ENCODE measurements at regions not wholly inside any gene's neighbourhood (a gene's known extent, or its start where the extent isn't known, plus 50 kb on each side); places are given as distances from the start of the nearest gene placed in this dataset.

DNA sequence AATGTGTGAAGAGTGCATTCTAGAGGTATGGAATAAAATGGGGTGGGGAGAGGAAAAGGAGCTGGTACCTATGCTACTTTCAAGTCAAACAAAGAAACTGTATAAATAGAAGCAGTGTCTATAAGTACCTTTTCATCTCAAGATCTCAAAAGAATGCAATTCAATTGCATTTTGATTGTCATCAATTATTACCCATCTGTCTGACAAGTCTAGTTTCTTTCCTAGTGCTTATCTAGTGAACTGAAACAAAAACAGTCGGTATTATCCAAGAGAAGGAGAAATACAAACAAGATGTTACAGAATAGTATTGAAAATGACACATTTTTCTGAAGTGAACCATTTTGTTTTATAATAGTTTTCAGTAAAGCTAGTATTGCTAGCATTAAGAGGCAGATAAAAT, 754.5 kb upstream of the LRRN3 start:
- DNase-seq: no peak

DNA sequence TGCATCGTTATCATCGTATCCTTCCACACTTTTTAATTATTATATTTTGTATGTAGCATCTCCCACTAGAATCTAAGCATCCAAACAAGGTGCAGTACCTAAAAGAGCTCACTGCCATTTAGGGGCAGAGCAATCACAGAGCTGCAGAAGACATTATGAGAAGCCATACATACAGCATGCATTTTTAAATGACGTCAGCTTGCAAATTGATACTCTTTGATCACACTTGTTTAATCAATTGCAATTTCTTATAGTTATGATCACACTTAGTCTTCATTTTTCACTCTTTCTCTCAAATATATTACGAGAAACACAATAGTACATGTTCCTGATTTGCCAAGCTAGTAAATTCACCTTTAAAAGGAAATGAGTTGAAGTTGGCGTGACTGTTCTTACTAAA, 753.3 kb upstream of the LRRN3 start:
- no peak for DNase-seq

DNA sequence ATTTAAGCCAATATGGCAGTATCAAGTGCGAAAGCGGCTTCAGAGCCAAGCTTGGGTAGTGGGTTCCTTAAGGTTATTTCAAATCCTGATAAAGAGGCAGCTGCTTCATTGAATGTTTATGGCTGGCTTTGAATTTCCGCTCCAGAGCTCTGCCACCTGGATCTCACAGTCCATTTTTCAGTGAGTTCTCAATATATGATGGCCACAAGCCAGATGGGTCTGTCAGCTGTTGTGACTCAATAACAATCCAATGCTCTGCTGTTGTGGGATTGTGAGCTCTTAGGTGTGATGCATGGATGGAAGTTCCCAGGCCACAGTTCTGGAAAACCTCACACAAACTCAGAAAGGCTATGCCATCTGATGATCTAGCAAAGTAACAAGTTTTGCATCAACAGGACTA, 743.8 kb upstream of the LRRN3 start:
- DNase-seq: no peak

DNA sequence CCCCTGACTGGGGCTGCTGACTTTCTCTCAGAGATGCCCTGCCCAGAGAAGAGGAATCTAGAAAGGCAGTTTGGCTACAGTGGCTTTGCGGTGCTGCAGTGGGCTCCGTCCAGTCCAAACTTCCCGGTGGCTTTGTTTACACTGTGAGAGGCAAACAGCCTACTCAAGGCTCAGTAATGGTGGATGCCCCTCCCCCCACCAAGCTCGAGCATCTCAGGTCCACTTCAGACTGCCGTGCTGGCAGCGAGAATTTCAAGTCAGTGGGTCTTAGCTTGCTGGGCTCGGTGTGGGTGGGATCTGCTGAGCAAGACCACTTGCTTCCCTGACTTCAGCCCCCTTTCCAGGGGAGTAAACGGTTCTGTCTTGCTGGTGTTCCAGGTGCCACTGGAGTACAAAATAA, 734.5 kb upstream of the LRRN3 start:
- no peak for DNase-seq

DNA sequence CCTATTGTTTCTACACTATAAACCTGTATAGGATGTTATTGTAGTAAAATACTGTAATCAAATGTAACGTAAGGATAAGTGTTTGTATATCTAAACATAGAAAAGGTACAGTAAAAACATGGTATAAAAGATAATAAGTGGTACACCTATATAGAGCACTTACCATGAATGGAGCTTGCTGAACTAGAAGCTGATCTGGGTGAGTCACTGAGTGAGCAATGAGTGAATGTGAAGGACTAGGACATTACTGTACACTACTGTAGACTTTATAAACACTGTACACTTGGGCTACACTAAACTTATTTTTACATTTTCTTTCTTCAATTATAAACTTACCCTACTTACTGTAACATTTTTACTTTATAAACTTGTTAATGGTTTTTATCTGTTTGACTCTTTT, 732.9 kb upstream of the LRRN3 start:
- no peak for DNase-seq

DNA sequence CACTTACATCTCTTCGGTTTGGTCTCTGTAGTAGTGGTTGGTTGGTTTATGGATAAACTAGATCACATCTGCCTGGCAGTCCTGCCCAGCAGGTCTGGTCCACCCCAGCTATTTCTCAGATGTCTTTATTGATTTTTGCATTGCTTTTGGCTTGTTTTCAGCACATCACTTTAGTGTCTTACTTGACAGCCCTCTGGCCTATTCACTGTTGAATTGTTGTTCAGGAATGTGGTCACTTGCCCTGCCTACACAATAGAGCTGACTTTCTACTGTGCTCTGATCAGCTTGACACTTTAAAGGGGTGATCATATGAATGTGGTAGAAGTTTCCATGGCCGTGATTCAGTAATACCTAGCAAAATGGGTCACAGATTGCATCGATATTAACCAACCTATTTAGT, 719.2 kb upstream of the LRRN3 start:
- DNase-seq: no peak

DNA sequence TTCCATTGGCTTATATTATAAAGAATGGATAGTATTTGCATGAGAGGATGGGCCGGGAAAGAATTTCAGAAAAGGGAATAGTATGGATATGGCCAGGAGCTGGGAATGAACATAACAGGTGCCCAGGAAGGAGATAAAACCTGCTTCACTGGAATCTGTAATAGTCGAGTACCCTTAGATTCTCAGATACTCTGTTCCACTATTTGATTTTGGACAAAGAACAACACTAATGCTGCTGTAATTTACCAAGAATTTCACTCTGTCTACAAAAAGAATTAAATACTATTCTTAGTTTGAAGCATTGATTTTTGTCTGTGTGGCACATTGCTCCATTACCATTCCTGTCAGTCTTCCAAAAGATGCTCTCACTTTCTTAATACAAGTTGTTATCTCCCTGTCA, 718.2 kb upstream of the LRRN3 start:
- DNase-seq: no peak

DNA sequence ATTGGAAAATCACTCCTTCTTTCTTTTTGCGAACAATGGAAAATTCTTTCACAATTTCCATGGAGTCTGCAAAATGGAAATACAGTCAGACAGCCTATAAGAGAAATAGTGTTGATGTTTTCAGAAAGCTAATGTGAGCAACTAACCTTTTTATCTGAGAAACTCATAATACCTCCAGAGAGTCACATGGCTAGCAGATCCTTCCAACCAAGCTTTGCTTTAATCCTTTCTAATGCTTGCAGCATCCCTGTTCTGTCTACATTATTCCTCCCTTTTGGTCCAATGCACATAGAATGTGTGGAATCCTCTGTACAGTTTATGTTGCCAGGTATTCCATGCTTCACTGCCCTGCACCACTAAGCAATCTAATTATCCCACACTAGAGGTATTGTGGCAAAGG, 717.5 kb upstream of the LRRN3 start:
- DNase-seq: no peak

DNA sequence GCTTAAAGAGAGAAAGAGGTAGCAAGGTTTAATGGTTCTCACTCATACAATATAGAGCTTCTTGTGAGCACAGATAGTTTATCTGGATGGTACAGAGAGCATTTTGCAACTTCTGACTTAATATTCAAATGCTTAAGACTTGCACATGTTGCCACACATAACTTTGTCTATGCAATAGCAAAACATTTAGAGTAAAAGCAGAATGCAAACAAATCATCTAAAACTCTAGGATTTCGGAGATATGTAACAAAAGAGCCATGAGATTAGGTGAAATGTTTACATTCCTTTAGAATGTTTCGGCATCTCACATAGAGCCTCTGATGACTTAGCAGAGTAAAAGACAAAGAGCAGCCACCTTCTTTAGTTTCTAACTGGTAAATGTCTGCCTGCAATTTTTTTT, 717.1 kb upstream of the LRRN3 start:
- no peak for DNase-seq

DNA sequence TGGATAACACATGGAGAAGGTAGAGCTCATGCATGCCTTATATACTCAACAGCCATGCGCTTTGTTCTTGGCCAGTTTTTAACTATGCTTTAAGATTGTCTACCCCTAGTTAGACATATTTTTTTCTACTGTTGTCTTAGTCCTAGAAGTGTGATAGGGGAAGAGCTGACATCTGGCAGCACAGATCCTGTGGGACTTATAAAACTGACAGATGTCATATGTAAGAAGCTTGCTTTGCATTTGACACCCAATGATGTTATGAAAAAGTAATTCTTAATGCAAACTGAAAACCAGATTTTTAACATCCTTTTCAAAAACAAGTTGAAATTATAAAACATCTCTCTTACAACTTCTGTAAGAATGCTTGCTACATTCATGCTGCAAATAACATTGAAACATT, 715.9 kb upstream of the LRRN3 start:
- no peak for DNase-seq

DNA sequence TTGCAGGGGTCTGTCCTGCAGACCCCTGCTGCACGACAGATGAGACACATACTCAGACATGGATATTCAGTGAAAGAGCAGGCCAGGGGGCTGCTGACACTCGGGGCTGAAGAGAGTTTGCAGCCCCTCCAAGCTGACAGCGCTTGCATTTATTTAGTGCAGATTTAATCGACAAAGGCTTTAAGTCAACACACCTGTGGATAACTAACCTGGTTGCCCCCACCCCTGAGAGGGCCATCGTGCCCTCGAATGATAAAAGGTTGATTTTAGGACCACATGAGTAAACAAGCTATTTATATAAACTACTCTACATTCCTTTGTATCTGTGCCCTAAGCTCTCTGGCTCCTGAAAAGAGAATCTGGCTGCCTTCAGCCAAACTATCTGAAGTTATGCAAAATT, 708.2 kb upstream of the LRRN3 start:
- no peak for DNase-seq

DNA sequence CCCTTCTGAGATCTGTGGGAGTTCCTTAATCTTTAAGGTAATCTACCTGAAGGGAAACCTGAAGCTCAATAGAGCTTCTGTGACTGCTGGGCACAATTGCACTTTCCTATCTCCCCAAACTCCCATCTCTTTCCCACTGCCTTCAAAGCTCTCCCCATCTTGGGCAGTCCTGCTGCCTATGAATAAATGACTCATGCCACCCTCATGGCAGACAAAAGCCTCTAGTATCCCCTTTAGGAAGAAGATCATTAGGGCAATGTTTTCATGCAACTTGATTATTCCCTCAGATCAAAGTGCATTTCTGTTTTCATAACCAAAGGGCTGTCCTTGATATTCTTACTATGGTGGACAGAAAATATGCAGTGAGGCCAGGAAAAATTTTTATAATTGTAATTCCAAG, 704.9 kb upstream of the LRRN3 start:
- DNase-seq: no peak

DNA sequence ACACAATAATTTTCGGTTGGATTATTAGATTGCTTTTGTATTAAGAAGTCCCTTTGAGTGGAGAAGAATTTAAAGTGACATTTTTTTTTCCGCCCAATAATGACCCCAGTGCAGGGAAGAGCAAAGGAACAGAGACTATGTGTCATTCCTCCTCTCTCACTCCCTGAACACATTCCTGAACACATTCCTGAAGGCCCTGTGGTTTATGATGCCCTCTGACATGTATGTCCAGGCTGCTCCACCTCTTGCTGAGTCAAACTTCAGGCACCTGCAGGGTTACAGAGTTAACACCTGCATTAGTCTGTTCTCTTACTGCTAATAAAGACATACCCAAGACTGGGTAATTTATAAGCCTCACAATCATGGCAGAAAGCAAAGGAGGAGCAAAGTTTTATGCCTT, 704.0 kb upstream of the LRRN3 start:
- peak; percentile 10 for DNase-seq

DNA sequence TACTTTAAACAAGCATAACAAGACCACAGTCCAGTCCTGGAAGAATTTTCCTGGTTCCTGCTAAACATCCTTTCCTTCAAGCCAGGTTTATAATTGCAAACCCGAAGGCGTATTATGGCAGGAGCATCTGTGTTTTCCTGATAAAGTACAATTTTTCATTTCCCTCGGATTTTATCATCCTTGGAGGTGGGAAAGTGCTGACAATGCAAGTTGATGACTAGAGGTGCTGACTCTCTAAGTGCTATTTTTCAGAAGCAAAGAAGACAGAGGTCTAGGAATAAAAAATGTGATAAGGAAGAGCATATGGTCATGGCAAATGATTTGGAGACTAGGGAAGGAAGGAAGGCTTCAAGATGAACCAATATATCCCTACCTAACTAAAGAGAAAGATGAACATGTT, 703.2 kb upstream of the LRRN3 start:
- no peak for DNase-seq

DNA sequence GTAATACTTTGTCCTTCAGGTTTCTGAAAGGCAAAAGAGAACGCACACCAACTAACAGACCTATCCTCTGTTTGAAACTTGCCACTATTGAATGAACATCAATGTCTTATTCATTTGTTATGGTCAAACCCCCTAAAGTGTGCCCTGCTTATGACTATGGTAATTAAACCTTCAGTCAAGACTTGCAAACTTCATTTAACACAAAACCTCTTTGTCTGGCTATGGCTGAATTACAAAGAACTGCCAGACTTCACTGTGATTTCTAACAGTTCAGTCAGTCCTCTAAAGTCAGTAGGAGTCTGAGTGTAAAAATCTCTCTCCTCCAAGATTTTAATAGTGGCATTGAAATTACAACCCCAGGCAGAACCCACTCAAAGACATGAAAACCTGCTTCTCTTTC, 702.5 kb upstream of the LRRN3 start:
- no peak for DNase-seq

DNA sequence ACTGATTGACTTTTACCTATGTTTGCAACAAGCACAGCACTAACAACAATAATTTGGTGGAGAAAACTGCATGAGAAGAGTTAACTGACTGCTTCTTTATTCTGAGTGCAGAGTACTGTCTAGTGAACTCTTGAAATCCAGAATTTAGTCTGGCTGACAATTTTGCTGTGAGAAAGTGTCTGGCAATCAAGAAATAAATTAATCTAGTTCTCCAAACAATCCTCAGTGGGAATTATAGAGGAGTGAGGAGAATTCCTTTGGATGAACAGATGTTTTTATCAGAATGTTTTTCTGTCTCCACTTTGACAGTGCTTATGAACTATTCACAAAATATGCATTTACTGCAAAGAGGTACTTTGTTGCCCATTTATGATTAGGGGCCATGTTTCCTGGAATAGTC, 694.9 kb upstream of the LRRN3 start:
- no peak for DNase-seq

DNA sequence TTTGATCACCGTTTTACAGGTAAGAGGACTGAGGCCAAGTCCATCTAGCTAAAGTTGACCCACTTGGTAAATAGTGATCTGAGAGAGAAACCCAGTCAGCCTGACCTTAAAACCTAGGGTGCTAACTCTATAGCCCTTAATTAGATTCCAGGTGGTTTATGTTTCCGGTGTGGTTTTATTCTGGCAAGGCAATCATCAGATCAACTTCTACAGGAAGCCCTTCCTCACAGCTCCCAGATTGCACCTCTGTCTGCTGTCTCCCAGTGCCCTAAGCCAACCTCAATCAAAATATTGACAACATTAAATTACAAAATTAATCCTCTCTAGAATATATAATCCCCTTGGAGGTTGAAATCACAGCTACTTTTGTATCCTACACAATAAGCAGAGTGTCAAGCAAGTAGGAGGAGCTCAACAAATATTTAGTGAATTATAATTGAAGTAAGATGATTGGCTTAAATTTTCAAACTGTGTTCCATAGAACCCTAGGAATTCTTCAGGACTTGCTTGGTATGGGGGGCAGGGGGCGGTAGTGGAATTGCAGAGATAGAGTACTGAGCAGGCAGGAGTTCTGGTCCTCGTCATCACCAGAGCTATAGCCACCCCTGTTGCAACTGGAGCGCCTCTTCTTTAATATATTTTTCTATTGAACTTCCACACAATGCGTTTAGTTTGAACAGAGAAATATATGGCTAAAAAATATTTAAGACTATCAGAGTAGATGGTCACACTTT, 692.8 kb upstream of the LRRN3 start:
- DNase-seq: no peak

DNA sequence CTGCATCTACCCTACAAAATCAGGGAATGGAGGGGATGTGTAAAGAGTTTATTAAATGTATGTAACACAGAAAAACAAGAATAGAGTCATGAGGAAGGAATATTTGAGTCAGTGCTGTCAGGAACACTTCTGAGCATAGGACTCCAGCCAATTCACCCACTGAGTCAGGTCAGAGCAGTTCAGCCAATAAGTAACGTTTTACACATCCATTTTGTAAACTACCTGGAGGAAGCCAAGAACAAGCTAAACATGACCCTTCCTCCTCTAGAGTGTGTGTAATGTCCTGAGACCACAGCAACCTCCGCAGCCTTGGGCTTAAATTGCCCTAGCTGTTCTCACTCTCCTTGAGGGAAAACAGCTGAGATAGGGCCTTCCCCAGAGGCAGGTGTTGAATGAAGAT, 691.5 kb upstream of the LRRN3 start:
- no peak for DNase-seq

DNA sequence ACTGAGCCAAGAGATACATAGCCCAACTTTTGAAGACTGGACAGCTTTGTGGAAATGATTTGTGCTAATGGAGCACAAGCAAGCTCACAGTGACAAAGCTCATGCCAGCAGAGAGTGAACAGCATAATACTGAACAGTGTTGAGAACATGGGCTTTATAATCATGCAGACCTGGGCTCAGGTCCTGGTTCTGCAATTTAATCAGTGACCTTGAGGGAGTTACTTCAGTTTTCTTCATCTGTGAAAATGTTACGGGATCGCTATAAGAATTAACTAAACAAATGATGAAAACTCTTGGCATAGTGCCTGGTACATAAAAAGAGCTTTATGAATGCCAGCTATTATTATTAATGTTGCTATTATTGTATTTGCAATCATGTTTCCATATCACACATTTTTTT, 690.5 kb upstream of the LRRN3 start:
- no peak for DNase-seq

DNA sequence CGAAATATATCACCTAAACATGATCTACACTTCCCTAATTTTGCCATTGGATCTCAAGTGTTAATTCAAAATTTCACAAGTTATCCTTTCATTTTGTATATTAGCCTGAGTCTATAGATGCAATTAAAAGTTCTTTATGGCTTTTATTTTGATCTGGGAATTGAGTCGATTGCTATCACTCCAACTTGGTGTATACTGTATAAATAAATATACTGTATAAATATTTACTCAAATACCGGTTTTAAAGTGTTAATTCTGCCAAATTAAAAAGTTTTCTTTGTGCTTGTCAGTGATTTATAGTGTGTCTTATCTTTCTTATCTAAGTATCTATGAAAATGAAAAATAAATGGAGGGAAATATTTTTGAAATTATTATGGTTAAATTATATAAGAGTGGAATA, 683.7 kb upstream of the LRRN3 start:
- DNase-seq: no peak

DNA sequence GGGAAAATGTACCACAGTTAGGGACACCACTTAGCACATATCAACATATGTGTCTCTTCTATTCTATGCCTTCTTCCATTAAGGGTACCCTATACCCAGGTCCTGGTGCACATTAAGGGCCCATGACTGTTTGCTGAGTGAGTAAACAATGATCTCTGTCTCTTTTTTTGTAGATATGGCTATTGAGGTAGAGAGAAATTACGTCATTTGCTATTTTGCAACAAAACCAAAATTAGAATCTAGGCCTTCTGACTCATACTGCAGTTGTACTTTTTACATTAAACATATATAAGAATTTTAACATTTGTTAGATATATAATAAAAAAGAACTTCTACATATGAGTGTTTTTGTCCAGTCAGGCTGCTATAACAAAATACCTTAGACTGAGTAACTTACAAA, 683.2 kb upstream of the LRRN3 start:
- no peak for DNase-seq

DNA sequence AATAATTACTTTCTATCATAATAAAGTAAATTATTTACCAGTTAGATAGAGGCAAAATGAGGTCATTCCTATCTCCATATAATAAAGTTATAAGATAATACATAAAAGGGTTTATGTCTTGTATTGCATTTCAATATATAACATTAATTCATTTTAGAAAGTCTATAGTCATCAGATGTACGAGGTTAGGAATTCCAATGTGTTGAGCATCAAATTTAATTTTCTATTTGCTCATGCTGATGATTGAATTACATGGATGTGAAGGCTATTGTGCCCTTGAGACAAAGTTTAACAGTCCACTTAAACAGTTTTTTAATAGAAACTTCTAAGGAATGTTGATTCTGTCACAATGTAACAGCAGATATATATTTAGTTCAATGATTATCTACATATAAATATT, 678.3 kb upstream of the LRRN3 start:
- DNase-seq: no peak

DNA sequence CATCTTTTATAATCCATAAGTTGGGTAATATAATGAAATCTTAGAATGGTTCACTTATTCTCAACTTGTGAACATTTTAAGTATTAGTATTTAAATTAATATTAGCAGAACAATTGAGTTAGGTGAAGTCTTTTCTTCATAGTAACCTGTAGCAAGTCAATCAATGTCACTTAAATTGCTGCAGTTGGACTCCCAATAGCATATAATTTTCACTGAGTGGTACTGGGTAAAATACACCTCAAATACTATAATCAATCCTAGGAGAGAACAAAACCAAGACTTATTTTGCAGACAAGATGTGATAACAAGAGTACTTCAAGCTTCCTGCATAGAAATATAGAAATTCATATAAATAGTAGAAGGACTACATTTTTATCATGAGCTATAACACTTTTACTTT, 677.9 kb upstream of the LRRN3 start:
- no peak for DNase-seq

DNA sequence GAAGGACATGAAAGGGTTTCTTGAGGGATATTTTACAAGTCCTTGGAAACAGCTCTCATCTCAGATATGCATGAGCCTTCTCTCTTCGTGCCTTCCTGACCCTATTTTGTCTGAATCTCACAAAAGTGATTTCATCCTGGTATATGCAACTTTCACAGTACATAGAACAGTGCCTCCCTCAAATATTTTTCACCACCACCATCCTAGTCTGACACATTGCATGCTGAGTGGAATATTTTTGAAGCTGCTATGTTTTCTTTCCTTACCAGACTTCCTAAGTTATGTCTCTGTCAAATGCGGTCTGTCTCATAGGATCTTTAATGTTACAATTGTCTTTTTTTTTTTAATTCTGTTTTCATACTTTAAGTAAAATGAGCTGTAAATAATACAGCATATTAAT, 673.3 kb upstream of the LRRN3 start:
- no peak for DNase-seq

DNA sequence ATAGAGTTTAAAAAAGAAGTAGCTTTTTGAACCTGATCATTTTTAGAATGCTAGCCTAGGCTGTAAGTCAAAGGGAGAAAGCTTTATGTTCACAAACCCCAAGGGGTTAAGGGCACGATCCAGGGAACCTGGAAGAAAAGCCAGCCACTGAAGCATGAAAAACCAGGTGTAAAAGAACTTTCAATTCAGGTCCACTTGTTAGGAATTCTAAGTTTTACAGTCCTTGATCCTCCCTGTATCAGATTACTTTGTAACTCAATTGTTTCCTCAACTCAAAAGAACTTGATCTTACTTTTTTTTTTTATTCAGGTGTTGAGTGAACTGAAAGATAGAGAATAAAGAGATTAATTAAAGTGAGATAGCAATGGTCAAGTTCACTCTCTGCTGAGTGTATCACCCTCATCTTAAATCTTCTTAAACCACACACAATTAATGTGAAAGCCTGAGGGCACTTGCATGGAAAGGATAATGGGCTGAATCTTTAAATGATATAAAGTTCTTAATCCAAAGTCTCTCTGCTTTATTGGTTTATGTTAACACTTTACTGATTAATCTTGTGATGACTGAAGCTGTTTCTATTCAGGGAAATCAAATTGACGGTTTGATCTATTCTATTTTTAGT, 672.2 kb upstream of the LRRN3 start:
- DNase-seq: no peak
